ENCODE measurements at regions not wholly inside any gene's neighbourhood (a gene's known extent, or its start where the extent isn't known, plus 50 kb on each side); places are given as distances from the start of the nearest gene placed in this dataset.

DNA sequence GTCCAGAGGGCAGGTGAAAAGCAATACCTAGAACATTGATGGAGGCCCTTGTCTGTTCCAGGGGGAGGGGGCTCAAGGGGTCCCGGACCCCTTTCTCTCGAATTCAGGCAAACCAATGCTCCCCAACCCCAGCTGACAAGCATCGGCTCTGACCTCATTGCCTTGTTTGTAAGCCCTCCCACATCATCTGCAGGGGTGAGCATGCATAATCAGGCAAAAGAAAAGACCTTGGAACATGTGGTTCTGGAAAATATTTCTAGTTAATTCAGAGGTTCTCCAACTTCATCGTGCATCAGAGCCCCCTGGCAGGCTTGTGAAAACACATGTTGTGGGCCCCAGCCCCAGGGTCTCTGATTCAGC lies 231.3 kb downstream of the TOMM20 start:
- no peaks in the 10 kb centered on the region for H3K27me3 ChIP-seq (ENCODE audit: control insufficient read depth, extremely low read depth, insufficient read depth, low read length)
- DNase-seq (ENCODE audit: low read depth, low spot score) (no peak), FAIRE-seq (no peak)
- H3K4me2 ChIP-seq (ENCODE audit: control insufficient read depth, extremely low read depth, insufficient read depth, low read depth, low read length) = no peak overlapping the region
- H2AFZ ChIP-seq (ENCODE audit: control insufficient read depth, low read length) = no peak overlapping the region
- no peak overlapping the region for H3K4me3 ChIP-seq (ENCODE audit: control insufficient read depth in 2 of 3, extremely low read depth in 1 of 3, insufficient read depth in 2 of 3, low read depth in 1 of 3, low read length in 3 of 3)
- no peak for TF ChIP-seq EZH2 (IDR thresholded peaks at IDR 0.05; ENCODE audit: low read length)
- TF ChIP-seq, protein P1, sequence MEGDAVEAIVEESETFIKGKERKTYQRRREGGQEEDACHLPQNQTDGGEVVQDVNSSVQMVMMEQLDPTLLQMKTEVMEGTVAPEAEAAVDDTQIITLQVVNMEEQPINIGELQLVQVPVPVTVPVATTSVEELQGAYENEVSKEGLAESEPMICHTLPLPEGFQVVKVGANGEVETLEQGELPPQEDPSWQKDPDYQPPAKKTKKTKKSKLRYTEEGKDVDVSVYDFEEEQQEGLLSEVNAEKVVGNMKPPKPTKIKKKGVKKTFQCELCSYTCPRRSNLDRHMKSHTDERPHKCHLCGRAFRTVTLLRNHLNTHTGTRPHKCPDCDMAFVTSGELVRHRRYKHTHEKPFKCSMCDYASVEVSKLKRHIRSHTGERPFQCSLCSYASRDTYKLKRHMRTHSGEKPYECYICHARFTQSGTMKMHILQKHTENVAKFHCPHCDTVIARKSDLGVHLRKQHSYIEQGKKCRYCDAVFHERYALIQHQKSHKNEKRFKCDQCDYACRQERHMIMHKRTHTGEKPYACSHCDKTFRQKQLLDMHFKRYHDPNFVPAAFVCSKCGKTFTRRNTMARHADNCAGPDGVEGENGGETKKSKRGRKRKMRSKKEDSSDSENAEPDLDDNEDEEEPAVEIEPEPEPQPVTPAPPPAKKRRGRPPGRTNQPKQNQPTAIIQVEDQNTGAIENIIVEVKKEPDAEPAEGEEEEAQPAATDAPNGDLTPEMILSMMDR (optimal IDR thresholded peaks at IDR 0.05 in 1 of 3, IDR thresholded peaks at IDR 0.05 in 1 of 3, conservative IDR thresholded peaks at IDR 0.05 in 1 of 3; ENCODE audit: extremely low read depth in 1 of 3, insufficient read depth in 2 of 3, low read length in 3 of 3) = no peak
- no peaks in the 10 kb centered on the region for H3K9me1 ChIP-seq (ENCODE audit: control insufficient read depth, extremely low read depth, insufficient read depth, low read length)
- no peaks in the 10 kb centered on the region for H3K79me2 ChIP-seq (ENCODE audit: control insufficient read depth, insufficient read depth, low read length)
- no peak overlapping the region for H3K27ac ChIP-seq (ENCODE audit: control insufficient read depth, insufficient read depth, low read length)
- no peaks in the 10 kb centered on the region for H4K20me1 ChIP-seq (ENCODE audit: control insufficient read depth, extremely low read depth, insufficient read depth, low read length)
- dilution Hi-C loops (cut with MboI; ENCODE audit: extremely low pct_ligation_motif_present, low sequenced_read_pairs) = no loop called here
- H3K9me3 ChIP-seq (ENCODE audit: control insufficient read depth, low read depth, low read length) = no peaks in the 10 kb centered on the region
- H3K4me1 ChIP-seq (ENCODE audit: control insufficient read depth, extremely low read depth, insufficient read depth, low read length) = peaks cover 11% of the 10 kb centered on the region
- H3K9ac ChIP-seq (ENCODE audit: control insufficient read depth, extremely low read depth, insufficient read depth, low read length) = no peak overlapping the region
- H3K36me3 ChIP-seq (ENCODE audit: control insufficient read depth in 2 of 2, extremely low read depth in 1 of 2, insufficient read depth in 2 of 2, low read length in 2 of 2) = no peaks in the 10 kb centered on the region

DNA sequence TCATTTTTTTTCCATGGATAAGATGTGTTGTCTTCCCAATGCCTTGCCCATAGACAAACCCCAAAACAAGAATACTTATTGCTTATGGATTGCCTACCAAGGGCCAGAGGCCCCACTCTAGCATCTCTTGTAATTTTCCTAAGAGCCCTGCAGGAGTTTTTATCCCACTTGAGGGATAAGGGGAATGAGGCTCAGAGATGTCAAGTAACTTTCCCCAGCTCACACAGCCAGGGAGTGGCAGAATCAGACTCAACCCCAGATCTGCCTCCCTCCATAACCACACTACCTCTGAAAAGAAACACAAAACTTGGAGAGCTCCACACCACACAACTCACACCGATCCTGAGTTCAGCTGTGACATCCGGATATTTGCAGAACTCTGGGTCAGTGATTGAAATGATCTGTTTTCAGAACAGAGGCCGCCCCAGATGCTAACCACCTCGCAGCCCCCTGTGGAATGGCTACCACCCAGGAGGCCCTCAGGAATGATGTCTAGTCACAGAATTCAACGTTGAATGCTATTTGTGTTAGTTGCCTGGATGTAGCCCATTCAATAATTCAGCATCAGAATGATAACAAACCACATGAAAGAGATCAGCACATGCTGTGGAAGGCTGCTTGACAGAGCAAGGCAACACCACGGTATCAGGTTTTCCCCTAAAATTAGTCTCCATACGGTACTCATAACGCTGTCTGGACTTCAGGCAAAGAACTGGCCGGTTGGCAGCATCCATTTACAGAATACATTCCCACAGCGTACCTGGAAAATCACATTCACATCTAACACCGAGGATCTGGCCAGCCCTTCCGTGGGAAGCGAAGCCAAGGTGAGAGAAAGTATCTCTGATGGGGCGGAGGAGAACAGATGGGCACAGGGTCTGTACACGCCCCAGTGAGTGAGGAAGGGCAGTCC lies 231.9 kb downstream of the TOMM20 start:
- no peak overlapping the region for H3K4me3 ChIP-seq (ENCODE audit: control insufficient read depth in 2 of 3, extremely low read depth in 1 of 3, insufficient read depth in 2 of 3, low read depth in 1 of 3, low read length in 3 of 3)
- H3K4me2 ChIP-seq (ENCODE audit: control insufficient read depth, extremely low read depth, insufficient read depth, low read depth, low read length) = no peak overlapping the region
- H3K27ac ChIP-seq (ENCODE audit: control insufficient read depth, insufficient read depth, low read length) = no peak overlapping the region
- no peaks in the 10 kb centered on the region for H3K36me3 ChIP-seq (ENCODE audit: control insufficient read depth in 2 of 2, extremely low read depth in 1 of 2, insufficient read depth in 2 of 2, low read length in 2 of 2)
- FAIRE-seq (no peak), DNase-seq (ENCODE audit: low read depth, low spot score) (no peak)
- no peaks in the 10 kb centered on the region for H3K9me1 ChIP-seq (ENCODE audit: control insufficient read depth, extremely low read depth, insufficient read depth, low read length)
- H2AFZ ChIP-seq (ENCODE audit: control insufficient read depth, low read length) = no peak overlapping the region
- H3K27me3 ChIP-seq (ENCODE audit: control insufficient read depth, extremely low read depth, insufficient read depth, low read length) = no peaks in the 10 kb centered on the region
- H3K9ac ChIP-seq (ENCODE audit: control insufficient read depth, extremely low read depth, insufficient read depth, low read length) = no peak overlapping the region
- no peaks in the 10 kb centered on the region for H4K20me1 ChIP-seq (ENCODE audit: control insufficient read depth, extremely low read depth, insufficient read depth, low read length)
- H3K9me3 ChIP-seq (ENCODE audit: control insufficient read depth, low read depth, low read length) = no peaks in the 10 kb centered on the region
- dilution Hi-C loops (cut with MboI; ENCODE audit: extremely low pct_ligation_motif_present, low sequenced_read_pairs) = no loop called here
- peaks cover 11% of the 10 kb centered on the region for H3K4me1 ChIP-seq (ENCODE audit: control insufficient read depth, extremely low read depth, insufficient read depth, low read length)
- H3K79me2 ChIP-seq (ENCODE audit: control insufficient read depth, insufficient read depth, low read length) = no peaks in the 10 kb centered on the region
- TF ChIP-seq EZH2 (IDR thresholded peaks at IDR 0.05; ENCODE audit: low read length) = no peak
- TF ChIP-seq, protein P1 (optimal IDR thresholded peaks at IDR 0.05 in 1 of 3, IDR thresholded peaks at IDR 0.05 in 1 of 3, conservative IDR thresholded peaks at IDR 0.05 in 1 of 3; ENCODE audit: extremely low read depth in 1 of 3, insufficient read depth in 2 of 3, low read length in 3 of 3) = no peak
